ENCODE measurements at regions not wholly inside any gene's neighbourhood (a gene's known extent, or its start where the extent isn't known, plus 50 kb on each side); places are given as distances from the start of the nearest gene placed in this dataset.
"Not testable (repeated sequence)": the region's sequence is repeated elsewhere in the genome, so short reads cannot be mapped to it uniquely, and the experiment has no call there.

DNA sequence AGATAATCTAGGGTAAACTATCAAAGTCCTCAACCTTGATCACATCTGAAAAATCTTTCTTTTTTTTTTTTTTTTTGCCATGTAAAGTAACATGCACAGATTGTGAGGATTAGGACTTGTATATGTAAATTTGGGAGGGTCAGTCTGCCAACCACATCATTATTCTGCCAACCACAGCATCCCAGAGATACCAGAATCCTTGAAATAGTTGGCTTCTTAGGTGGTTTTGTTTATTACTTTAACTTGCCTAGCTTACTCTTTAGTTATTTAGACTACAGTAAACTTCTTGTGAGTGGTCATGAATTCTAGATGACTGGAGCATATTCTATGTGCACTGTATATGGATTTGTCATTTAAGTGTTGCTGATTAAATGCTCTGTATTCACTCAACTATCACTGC is 242.1 kb upstream of the RBMS1 start:
- no peaks in the 10 kb centered on the region for H3K36me3 Mint-ChIP-seq (ENCODE audit: low read depth)
- H3K4me1 Mint-ChIP-seq (ENCODE audit: low read depth), result no peaks in the 10 kb centered on the region
- DNase-seq, result no peak
- H3K4me3 Mint-ChIP-seq, result no peak overlapping the region
- H3K27me3 Mint-ChIP-seq, result no peaks in the 10 kb centered on the region
- H3K27ac Mint-ChIP-seq, result no peak overlapping the region
- no peaks in the 10 kb centered on the region for H3K9me3 Mint-ChIP-seq

DNA sequence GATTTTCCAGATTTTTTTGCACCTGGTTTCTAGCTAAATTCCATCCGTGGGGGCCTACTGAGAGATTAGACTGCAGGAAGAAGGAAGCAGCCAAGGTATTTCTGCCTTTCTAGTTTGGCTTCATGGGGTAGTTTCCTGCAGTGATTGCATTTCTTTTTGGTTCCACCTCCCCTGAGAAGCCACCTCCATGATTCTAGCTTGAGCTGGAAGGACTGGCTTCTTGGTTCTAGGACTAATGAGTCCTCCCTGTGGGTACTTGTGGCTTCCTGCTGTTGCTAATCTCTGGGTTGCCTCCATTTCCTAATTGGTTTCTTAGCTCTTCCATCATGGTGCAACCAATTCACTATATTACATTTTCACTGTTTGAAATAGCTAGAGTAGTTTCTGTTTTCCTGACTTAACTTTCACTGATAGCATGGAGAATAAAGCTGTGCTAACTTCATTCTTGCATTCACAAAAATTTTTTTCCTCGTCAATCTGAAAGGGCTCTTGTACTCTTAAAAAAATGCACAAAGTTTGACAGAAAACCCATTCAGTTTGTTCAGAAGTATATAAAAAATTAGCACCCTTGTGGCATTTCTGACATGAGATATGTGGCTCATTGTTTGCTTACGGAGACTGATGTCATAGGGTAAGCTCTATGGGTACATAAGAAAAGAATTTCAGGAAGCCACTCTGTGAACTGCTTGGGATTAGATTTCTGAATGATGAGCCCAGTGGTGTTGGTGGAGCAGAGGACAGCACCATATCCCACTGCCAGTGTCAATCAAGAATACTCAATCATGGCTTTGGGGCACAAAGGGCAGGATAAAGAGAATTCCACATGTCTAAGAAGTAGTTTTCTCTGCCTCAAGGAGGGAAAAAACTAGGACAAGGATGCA is 242.8 kb upstream of the RBMS1 start:
- Mint-ChIP-seq H3K27ac (no peak overlapping the region), H3K9me3 (no peaks in the 10 kb centered on the region), H3K4me1 (ENCODE audit: low read depth) (no peaks in the 10 kb centered on the region), H3K36me3 (ENCODE audit: low read depth) (no peaks in the 10 kb centered on the region), H3K4me3 (no peak overlapping the region), H3K27me3 (no peaks in the 10 kb centered on the region)
- no peak for DNase-seq

DNA sequence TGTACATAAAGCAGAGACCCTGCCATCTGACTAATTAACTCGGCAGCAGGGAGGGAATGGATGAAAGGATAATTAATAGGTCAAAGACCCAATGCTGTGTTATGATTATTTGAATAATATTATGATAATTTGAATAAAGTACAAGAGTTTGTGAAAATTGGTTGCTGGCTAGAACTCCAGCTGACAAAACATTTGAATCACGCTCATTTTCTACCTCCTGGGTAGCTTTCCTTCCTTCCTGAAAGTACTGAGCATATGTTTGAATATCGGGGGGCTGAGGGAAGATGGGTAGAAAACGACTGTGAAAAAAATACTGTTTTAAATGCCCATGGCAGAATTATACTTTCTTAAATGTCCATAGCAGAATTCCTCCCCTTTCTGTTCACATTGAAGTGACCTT is 243.6 kb upstream of the RBMS1 start:
- H3K36me3 Mint-ChIP-seq (ENCODE audit: low read depth), result no peaks in the 10 kb centered on the region
- no peaks in the 10 kb centered on the region for H3K27me3 Mint-ChIP-seq

DNA sequence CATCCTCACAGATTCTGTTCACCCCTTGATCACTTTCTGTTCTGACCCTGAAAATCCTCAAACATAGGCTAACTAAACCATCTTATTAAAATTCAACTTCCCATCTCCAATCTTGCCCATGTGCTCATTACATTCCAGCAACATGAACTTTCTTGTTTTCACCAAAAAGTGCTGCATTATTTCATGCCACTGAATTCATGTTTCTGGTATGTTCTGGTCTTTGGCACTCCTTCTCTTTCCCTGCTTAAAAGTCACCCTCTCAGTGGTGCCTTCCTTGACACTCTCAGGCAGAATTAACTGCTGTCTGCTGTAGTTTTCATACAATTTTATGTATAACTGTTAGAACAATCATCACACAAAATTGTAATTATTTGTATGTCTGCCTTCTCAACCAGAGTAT is 247.7 kb upstream of the RBMS1 start:
- H3K36me3 Mint-ChIP-seq (ENCODE audit: low read depth), result no peaks in the 10 kb centered on the region
- H3K27me3 Mint-ChIP-seq, result no peaks in the 10 kb centered on the region
- no peak overlapping the region for H3K27ac Mint-ChIP-seq
- no peak overlapping the region for H3K4me3 Mint-ChIP-seq
- H3K4me1 Mint-ChIP-seq (ENCODE audit: low read depth), result peaks cover 2% of the 10 kb centered on the region
- no peaks in the 10 kb centered on the region for H3K9me3 Mint-ChIP-seq
- DNase-seq, result no peak

More for the DNA sequence above, 243.6 kb upstream of the RBMS1 start:
- no peak for DNase-seq
- Mint-ChIP-seq H3K27ac (no peak overlapping the region), H3K4me1 (ENCODE audit: low read depth) (peaks cover 2% of the 10 kb centered on the region), H3K9me3 (no peaks in the 10 kb centered on the region), H3K4me3 (no peak overlapping the region)

DNA sequence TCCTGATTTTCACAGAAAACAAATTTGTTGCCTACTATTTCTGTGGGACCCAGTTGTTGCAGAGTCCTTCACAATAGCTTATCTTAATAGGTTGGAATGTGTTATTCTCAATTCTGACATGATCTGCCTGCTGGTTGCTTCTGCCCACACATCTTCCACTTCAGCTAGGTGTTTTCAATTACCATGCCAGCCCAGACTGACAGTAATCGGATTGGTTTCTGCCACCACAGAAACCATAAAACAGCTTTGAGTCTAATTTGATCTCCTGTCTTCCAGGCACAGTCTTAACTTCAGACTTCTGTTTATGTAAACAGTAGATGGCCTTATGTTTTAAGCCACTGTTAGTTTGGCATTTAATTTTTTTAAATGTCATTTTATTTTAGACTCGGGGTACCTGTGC is 248.2 kb upstream of the RBMS1 start:
- Mint-ChIP-seq H3K9me3 (no peaks in the 10 kb centered on the region), H3K27me3 (no peaks in the 10 kb centered on the region), H3K4me3 (no peak overlapping the region), H3K27ac (no peak overlapping the region), H3K4me1 (ENCODE audit: low read depth) (peaks cover 2% of the 10 kb centered on the region), H3K36me3 (ENCODE audit: low read depth) (no peaks in the 10 kb centered on the region)
- DNase-seq, result no peak

DNA sequence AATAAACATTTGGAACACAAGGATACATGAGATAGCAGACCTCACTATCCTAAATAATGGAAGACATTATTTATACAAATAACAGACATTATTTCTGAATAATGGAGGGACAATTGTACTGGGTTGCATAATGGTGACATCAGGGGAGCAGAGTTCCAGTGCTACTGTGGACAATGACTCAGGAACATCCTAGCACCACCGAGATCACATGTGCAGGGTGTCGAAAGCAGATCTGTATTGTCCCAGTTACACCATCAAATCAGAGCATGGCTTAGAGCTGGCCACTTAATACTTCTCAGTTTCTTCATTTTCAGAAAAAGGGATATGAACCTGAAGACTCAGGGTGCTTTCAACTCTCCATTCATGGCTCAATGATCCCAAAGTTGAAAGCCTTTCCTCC is 249.1 kb upstream of the RBMS1 start:
- Mint-ChIP-seq H3K36me3 (ENCODE audit: low read depth) (no peaks in the 10 kb centered on the region), H3K27ac (no peak overlapping the region), H3K9me3 (no peaks in the 10 kb centered on the region), H3K4me1 (ENCODE audit: low read depth) (peaks cover 2% of the 10 kb centered on the region), H3K4me3 (no peak overlapping the region), H3K27me3 (no peaks in the 10 kb centered on the region)
- no peak for DNase-seq

DNA sequence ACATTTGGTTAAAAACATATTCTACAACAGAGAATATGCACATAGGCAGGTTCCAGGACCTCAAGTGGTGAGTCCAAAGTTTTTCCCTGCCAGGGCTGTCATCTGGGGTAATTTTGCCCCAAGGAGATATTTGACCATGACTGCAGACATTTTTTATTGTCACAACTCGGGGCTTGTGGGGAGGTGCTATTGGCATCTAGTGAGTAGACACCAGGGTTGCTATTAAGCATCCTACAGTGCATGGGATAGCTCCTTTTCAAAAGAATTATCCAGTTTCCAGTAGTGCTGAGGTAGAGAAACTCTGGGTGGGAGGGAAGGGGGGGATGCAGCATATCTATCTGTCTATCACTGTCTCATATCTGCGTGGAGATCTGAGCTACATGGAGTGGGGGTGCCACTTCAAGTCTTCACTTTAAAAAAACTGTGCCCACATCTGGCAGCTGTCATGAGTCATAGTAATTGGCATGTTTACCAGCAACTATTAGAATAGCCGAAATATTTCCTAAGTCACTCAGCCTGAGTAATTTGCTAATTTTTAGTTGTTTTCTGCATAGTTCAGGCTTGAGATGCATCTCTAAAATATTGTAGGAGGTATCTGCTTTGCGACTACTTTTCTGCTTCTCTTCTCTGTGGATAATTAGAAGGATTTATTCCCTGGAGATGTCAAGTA is 254.0 kb upstream of the RBMS1 start:
- H3K4me3 Mint-ChIP-seq, result no peak overlapping the region
- peaks cover 3% of the 10 kb centered on the region for H3K4me1 Mint-ChIP-seq (ENCODE audit: low read depth)
- peaks cover 6% of the 10 kb centered on the region for H3K27me3 Mint-ChIP-seq
- H3K9me3 Mint-ChIP-seq, result no peaks in the 10 kb centered on the region
- no peak overlapping the region for H3K27ac Mint-ChIP-seq
- no peak for DNase-seq
- H3K36me3 Mint-ChIP-seq (ENCODE audit: low read depth), result no peaks in the 10 kb centered on the region

DNA sequence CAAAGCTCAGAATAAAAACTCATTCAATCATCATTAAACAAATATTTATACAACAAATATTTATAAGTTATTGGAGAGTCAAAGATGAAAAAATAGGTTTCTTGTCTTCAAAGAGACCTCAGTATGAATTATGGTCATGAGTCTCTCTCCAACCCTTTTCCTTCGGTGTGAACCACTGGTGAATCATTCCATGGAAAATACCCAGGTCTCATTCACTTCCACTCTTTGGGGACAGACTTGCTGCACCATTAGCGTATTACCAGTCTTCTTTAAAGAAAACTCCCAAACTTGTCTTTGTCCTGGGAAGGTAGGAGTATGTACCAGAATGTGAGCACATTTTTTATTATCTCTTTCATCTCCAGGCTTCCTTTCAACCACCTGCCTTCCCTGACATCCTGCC is 257.4 kb upstream of the RBMS1 start:
- Mint-ChIP-seq H3K4me3 (no peak overlapping the region), H3K27ac (no peak overlapping the region), H3K36me3 (ENCODE audit: low read depth) (no peaks in the 10 kb centered on the region), H3K9me3 (peaks cover 7% of the 10 kb centered on the region), H3K4me1 (ENCODE audit: low read depth) (peaks cover 4% of the 10 kb centered on the region), H3K27me3 (peaks cover 6% of the 10 kb centered on the region)
- DNase-seq, result no peak

DNA sequence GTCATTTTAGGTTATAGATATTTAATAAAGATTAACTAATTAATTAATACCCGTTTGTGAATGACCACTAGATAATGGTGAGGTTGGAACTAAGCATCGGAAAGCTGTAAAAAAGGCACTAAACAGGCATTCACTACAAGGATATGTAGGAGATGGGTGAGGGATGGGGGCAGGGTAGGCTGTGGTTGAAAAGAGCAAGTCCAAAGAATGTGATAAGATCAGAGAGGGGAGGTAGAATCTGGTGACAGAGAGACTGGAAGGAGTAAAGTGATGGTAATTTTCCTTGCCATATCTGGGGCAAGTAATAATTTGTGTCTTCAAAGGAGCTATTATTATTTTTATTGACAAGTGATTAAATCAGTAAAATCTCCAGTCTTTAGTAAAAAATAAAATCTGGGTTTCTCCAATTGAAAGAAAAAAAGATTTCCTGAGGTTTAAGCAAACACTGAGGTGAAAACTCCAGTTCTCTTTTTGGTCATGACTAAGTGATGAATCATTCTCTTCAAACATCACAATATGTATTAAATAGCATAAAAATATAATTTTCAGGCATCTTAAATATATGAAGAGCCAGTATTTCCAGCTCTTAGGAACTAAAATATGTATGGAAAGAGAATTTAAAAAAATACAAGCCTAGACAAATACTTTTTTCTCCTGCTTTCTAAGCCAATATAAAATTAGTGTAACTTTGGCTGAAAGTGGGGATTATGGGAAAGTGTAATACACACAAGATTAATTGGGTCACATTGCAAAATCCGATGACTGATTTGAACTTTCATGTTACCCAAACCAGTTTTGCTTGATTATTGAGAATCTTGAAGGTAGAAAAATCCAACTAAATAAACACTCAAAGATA is 259.1 kb upstream of the RBMS1 start:
- Mint-ChIP-seq H3K27ac (no peak overlapping the region), H3K36me3 (ENCODE audit: low read depth) (no peaks in the 10 kb centered on the region), H3K4me3 (no peak overlapping the region)

DNA sequence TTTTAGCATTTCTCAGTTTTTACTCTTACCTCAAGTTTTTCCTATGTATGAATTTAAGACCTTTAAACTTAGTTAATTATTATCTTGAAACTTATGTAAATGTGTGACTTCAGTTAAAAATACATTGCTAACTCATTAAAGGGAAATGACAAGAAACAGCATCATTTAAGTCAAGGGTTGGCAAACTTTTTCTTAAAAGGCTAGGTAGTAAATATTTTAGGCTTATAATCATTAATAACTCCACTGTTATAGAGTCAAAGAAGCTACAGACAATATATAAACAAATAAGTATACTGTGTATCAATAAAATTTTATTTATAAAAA is 259.7 kb upstream of the RBMS1 start:
- Mint-ChIP-seq H3K36me3 (ENCODE audit: low read depth) (no peaks in the 10 kb centered on the region), H3K9me3 (peaks cover 7% of the 10 kb centered on the region), H3K27ac (no peak overlapping the region), H3K4me1 (ENCODE audit: low read depth) (peaks cover 4% of the 10 kb centered on the region), H3K4me3 (no peak overlapping the region), H3K27me3 (peaks cover 6% of the 10 kb centered on the region)
- DNase-seq, result no peak

More for the DNA sequence above, 259.1 kb upstream of the RBMS1 start:
- DNase-seq, result no peak
- Mint-ChIP-seq H3K27me3 (peaks cover 6% of the 10 kb centered on the region), H3K9me3 (peaks cover 7% of the 10 kb centered on the region), H3K4me1 (ENCODE audit: low read depth) (peaks cover 4% of the 10 kb centered on the region)

DNA sequence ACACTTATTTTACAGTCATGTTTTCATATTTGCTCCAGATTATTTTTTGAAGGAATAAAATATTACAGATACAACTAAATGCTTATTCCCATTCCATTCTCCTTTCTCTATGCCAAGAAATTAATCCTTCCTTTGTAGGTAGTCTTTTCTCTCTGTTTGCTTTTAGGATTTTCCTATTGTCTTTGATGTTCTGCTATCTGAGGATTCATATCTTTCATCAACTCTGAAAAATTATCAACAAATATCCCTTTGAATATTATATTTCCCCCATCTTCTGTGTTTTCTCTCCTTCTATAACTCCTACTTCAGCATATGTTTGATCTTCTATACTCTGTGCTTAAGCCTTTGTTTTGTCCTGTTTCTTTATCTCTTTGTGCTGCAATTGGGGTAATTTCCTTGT is 260.4 kb upstream of the RBMS1 start:
- no peak overlapping the region for H3K27ac Mint-ChIP-seq
- H3K9me3 Mint-ChIP-seq, result peaks cover 7% of the 10 kb centered on the region
- no peak overlapping the region for H3K4me3 Mint-ChIP-seq
- H3K4me1 Mint-ChIP-seq (ENCODE audit: low read depth), result peaks cover 4% of the 10 kb centered on the region
- no peaks in the 10 kb centered on the region for H3K36me3 Mint-ChIP-seq (ENCODE audit: low read depth)
- no peak for DNase-seq
- H3K27me3 Mint-ChIP-seq, result peaks cover 6% of the 10 kb centered on the region

DNA sequence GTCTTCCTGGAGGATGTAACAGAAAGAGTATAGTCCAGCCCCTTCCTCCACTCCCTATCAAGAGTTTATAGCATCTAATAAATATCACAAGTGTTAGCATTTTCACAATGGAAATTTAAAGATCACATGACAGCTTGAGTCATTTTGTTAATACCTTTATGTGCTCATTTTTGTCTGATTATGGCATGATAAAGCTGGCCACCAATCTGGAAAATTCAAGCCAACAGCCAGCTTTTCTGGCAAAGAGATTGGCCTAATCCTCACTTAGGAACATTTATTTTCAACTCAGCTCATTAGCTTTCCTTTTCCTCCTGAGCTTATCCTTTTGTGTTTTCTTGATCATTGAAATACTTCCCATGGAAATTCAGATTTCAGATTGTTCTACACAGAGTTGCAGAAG is 262.9 kb upstream of the RBMS1 start:
- Mint-ChIP-seq H3K4me3 (no peak overlapping the region), H3K4me1 (ENCODE audit: low read depth) (peaks cover 4% of the 10 kb centered on the region), H3K36me3 (ENCODE audit: low read depth) (no peaks in the 10 kb centered on the region), H3K27me3 (no peaks in the 10 kb centered on the region), H3K27ac (no peak overlapping the region), H3K9me3 (peaks cover 7% of the 10 kb centered on the region)
- no peak for DNase-seq

DNA sequence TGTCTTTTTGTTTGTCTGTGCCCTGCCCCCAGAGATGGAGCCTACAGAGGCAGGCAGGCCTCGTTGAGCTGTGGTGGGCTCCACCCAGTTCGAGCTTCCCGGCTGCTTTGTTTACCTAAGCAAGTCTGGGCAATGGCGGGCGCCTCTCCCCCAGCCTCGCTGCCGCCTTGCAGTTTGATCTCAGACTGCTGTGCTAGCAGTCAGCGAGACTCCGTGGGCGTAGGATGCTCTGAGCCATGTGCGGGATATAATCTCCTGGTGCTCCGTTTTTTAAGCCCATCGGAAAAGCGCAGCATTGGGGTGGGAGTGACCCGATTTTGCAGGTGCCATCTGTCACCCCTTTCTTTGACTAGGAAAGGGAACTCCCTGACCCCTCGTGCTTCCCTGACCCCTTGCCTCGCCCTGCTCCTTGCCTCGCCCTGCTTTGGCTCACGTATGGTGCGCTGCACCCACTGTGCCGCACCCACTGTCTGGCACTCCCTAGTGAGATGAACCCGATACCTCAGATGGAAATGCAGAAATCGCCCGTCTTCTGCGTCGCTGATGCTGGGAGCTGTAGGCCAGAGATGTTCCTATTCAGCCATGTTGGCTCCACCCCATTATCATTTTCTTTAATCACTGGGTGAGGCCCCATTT is 269.0 kb upstream of the RBMS1 start:
- H3K27me3 Mint-ChIP-seq; DNase-seq; H3K9me3 Mint-ChIP-seq; H3K4me1 Mint-ChIP-seq (ENCODE audit: low read depth); H3K36me3 Mint-ChIP-seq (ENCODE audit: low read depth); H3K27ac Mint-ChIP-seq; H3K4me3 Mint-ChIP-seq: not testable (repeated sequence)

DNA sequence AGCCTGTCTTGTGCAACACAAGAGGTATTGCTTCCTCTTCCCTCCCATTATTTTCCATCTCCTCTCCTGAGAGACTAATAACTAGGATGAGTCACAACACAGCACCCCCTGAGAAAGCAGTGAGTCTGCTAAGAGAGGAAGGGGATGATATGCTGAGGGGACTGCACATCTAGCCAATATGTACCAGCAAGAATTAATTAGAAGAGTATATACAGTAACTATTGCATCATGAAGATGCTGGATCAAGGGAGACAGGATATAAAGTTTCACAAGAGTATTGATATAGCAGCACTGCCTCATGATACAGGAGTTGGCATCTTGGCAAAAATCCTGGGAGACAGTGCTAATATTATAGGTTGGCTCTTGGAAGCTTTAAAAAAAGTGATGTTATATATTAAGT is 289.9 kb upstream of the RBMS1 start:
- no peaks in the 10 kb centered on the region for H3K36me3 Mint-ChIP-seq (ENCODE audit: low read depth)
- H3K9me3 Mint-ChIP-seq, result no peaks in the 10 kb centered on the region
- DNase-seq, result no peak
- H3K4me3 Mint-ChIP-seq, result no peak overlapping the region
- H3K27ac Mint-ChIP-seq, result no peak overlapping the region
- H3K27me3 Mint-ChIP-seq, result no peaks in the 10 kb centered on the region
- no peaks in the 10 kb centered on the region for H3K4me1 Mint-ChIP-seq (ENCODE audit: low read depth)

Data from activated T-cell treated with anti-CD3 and anti-CD28 coated beads, Interleukin-2, amount 50 U/mL, for 24 hours (primary cell).